Fibroblast of the conjunctiva (primary cell): ENCODE measurements at regions not wholly inside any gene's neighbourhood (a gene's known extent, or its start where the extent isn't known, plus 50 kb on each side); places are given as distances from the start of the nearest gene placed in this dataset.
A peak's percentile ranks its signal among the peaks of the same experiment; 100 is the strongest.
"Not testable (repeated sequence)": the region's sequence is repeated elsewhere in the genome, so short reads cannot be mapped to it uniquely, and the experiment has no call there.

Source experiments
- DNase-seq: peaks from one replicate; pipeline ENCODE4 v3.0.0-alpha.2; 2010; ENCODE audit warnings: low read depth

DNA sequence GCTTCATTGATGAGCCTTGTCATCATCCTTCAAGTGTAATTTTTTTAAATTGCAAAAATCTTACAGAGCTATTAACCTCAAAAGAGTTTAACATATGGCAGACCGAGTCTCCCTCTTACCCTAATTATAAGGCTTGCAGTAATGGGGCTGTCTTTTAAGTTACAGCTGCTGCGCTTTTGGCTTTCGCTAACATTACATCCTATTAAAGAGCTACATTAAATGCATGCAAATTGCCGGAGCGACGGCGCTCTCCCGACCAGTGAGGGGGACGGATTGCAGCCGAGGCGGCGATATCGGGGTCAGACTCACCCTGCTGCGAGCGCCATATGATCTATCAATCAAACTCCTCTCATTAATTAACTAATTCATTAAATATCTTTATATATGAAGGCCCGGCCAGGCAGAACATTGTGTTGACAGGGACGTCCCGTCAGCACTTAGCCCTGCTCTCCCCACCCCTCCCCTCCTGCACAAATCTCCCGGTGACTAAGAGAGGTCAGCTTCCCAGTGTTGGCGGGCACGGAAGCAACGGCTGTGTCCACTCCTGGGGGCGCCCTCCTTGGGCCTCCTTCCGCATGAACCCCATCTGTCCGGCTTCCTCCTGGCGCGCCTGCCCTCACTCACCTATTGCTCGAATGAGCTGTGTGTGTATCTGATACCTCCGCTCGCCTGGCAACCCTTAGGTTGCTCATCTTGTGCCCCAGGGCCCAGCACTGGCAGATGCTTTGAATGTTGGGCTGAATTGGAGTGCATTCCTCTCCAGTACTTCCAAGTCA, 156.0 kb upstream of the CADM1 start:
- no peak for DNase-seq

DNA sequence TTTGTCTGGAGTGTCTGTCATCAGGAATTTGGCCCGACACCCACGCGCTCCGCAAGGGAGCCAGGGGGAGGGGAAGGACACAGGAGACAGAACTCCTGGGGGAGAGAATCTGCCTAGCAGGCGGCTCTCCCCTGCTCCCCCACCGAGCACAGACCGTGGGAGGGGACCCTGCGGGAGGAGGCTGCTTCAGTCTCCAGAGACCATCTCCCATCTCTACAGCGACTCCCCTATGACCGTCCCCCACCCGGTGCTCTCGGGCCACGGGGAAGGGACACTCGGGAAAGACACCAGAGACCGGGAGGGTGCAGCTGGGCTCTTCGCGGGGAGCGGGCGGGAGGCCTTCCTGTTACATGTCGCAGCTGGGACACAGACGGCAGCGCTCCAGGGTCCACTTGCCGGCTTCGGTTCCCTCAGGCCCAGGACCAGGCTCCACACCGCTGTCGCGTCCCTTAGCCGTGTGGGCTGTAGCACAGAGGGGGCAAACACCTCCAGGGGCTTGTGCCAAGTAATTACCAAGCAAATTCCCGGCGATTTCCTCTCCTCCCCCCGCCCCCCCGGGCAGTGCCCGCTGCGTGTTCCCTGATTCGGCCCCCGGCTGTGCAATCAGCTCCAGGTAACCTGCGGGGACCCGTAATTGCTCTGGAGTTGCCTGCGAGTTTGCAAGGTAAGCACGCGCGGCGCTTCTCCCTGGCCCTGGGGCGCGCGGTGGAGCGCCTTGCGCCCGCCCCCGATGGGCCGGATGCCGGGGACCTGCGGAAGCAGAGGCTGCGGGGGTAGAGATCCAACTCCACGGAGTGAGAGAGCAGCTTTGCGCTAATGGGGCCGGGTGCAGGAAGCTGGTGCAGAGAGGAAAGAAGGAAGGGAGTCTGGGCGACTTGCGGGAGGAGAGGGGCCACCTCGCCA, 155.1 kb upstream of the CADM1 start:
- no peak for DNase-seq

DNA sequence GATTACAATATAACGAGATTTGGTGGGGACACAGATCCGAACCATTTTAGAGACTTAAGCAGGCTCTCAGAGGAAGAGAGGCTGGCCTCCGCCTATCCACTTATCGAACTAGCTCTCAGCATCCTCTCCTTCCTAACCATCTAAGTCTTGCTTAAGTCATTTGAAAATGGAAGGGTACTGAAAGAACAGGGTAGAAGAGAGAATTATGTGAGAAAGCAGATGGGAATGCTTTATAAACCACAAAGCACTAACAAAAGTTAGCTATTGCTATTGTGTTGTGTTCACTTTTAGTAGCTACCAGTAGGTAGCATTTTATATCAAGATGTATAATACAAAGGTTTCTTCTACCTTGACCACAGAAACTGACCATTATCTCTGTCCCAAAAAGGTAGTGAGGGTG, 153.4 kb upstream of the CADM1 start:
- no peak for DNase-seq

DNA sequence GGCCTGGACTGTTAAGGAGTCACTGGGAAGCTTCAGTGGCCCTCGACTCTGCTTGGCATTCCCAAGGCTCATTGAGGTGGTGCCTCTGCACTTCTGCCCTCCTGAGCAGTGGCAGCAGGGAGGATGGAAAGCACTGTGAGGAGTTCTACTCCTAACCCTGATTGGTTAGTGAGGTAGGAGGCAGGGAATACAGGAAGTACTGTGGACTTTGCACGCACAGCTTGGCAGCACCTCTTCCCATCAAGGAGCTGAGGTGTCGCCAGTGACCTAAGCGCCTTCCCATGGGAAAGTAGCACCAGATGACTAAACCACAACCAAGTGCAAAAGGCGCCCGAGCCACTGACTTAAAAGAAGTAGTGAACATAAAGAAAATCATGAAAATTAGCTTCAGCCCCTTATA, 152.5 kb upstream of the CADM1 start:
- DNase-seq: no peak

DNA sequence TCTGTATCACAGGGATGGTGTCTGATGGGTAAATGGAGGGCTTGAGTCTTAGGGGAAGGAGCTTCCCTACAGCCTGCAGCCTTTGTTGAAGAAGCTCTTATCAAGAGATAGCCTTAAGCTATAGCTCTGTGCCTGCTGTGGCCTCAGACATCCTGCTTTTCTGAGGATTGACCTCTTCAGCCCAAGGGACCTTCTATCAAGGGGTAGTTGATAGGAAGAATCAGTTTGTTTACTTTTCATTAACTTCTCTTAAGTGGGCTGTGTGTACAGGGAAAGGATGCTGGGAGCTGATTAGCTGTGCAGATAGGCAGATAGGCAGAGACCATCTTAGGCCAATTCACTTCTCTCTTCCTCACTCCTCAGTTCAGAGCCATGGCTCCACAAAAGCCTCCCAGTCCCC, 151.8 kb upstream of the CADM1 start:
- no peak for DNase-seq

DNA sequence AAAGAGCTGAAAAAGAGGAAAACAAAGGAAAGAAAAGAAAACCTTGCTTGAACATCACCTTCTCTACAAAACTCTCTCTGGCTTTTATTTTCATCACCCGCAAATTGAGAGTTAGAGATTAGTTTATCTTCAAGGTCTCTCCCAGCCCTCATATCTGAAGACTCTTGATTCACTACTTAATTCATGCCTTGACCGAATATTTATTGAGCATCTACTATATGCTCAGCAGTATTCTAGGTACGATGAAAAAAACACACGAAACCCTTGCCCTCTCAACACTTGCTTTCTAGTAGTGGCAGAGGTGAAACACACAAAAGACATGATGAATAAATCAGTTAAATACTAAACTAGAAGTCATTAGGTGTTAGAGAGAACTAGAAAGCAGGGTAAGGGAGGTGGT, 150.6 kb upstream of the CADM1 start:
- DNase-seq: no peak

DNA sequence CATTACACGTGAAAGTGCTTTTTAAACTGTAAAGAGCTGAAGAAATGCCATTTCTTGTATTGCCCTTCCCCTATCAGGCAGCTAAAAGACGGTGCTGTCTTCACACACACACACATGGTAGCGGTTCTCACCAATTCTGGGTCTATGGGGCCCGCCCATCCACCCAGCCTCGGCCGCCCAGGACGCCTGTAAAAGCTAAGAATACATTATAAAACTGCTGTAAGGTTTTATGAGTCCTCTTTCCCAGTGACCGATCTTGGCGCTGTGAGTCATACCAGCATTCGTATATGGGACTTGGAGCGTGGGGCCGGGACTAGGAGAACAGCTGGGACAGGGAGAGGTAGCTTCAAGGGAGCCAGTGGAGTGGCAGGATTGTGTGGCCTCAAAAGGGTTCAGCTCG, 149.7 kb upstream of the CADM1 start:
- DNase-seq: no peak

DNA sequence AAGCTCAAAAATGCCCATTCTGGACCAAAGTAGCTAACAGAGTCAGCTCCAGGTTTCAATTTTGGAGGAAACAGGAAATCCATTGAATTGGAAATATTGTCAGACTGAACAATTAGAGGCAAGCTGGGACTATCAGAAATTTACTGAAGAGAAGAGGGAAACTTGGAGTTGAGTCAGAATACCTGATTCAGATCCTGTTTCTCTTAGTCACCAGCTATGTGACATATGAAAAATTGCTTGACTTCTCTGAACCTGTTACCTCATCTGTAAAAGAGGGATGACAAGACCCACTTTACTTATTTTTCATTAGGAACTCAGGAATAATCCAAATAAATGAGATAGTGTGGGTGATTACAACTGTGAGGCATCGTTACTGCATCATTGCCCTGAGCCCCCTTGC, 148.9 kb upstream of the CADM1 start:
- DNase-seq: no peak

DNA sequence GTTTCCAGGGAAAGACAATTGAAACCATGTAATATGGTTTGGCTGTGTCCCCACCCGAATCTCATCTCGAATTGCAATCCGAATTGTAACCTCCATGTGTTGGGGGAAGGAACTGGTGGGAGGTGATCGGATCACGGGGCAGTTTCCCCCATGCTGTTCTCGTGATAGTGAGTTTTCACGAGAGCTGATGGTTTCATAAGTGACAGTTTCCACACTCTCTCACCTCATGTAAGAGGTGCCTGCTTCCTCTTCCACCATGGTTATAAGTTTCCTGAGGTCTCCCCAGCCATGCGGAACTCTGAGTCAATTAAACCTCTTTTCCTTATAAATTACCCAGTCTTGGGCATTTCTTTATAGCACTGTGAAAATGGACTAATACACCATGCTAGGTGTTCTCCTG, 148.3 kb upstream of the CADM1 start:
- no peak for DNase-seq

DNA sequence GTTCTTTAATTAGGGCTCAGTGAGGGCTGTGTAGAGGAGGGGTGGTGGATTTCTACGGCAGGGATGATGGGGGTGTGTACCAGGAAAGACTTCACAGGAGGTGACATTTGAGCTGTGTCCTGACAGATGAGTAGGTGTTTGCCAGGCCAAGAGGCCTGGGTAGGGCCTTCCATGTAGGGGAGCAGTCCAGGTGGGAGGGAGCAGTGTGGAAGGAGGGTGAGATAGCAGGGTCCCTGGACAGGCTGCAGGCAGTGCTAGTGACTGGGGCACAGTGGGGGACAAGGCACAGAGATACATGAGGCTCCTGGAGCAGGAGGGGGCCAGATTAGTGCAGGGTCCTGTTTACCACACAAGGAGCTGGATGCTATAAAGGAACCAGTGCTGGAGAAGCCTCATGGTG, 147.9 kb upstream of the CADM1 start:
- no peak for DNase-seq

DNA sequence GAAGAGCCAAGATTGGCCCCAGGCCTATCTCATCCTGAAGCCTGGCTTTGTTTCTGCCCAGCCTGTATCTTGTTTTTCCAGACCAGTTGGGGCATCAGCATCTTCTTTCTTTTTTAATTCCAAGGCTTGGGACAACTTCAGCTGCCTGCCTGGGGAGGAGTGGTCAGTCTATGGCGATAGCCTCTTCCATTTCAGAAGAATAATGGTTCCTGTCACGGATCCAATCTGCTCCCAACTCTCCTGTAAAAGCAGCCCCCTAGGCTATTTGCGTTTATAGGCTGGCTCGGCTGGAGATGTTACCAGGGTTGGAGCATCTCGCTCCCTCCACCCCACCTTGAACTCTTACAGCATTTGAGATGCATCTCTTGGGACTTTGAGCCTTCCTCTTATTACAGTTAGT, 145.2 kb upstream of the CADM1 start:
- DNase-seq: no peak

DNA sequence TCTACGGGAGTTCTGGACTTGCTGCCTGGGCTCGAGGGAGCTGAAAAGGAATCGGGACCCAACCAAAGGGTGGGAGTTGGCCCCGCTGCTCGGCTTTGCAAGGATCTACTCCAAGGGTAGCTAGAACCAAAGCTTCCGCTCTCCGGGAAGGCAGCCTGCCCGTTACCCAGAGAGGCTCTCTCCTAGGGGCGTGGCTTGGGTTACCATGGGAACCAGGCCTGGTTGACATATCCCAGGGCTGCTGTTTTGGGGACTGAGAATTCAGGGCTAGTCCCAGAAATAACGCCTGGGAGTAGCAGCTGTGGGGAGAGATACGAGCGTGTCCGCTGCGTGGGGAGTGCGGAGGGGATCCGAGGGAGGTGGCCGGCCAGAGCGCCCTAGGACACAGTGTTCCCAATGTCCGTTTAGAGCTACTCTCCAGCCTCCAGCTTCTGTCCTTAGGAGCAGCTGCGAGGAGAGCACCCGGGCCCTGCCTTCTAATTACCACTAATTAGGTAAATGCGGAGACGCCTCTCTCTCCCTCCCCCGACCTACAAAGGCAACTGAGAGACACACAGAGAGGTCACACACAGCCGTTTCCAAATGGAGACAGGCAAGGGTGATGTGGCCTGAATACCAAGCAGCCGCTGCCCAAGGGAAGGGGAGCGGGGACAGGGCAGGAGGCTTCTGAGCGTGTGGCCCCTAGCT, 141.6 kb upstream of the CADM1 start:
- no peak for DNase-seq

DNA sequence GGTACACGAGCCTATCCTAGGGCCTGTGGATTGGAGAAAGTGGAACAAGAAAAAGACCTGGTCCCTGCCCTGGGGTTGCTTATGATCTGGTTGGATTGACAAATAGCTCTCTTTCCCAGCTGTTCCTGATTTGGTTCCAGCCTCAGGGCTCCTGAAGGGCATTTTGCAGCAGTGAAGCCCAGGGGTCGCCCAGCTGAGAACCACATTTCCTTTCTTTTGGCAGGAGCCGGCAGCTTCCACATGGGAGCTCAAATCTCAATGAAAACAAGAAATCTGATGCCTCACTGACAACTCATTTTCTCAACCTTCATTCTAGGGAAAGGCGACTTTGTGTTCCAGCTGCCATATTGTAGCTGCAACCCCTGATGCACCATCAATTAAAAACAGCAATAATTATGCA, 140.6 kb upstream of the CADM1 start:
- DNase-seq: peak; percentile 6

DNA sequence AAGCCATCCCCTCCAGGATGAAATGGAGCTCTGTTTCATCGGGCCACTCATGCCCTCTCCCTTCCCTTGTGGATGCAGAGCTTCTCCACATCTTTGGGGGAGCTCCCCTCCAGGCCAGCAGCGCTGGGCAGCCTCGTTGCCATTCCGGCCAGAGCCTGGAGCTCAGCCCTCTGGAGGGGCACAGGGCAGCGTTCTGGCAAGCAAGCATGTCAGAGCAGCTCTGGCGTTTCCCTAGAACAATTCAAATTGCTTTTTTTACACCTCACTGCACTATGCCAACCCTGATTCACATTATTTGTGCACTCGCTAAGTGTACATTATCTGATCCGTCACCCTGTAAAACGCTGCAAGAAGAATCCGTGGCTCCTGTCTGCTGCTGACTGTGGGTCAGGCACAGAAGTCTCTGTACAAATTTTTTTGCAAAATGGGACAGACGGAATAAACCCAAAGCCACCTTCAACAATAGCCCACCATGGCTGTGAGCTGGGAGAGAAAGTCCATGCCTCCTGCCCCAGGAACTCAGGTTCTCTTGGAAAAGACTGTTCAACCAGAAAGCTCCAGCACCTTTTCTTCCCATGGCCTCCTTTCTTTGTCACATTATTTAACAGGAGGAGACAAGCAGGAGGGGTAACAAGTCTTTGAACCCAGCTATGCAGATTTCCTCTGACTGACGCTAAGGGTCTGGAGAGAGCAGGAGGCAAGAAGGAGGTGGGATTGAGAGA, 139.5 kb upstream of the CADM1 start:
- DNase-seq: no peak

DNA sequence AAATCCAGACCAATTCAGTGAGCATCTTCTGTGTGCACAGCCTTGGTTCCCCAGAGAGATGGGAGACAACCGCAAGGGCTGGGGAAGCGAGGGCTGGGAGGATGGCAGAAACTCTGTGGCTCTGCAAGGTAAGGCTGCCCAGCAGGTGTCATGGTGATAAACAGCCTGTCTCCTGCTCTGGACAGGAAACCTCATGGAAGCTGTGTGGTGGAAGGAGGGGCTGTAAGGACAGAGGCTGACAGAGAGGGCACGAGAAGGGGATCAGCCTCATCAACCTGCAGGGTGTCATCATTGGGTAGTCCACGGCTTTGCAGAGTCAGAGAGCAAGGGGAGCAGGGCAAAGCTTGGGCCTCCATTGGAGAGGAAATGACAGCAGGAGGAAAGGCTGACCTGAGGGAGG, 138.4 kb upstream of the CADM1 start:
- no peak for DNase-seq

DNA sequence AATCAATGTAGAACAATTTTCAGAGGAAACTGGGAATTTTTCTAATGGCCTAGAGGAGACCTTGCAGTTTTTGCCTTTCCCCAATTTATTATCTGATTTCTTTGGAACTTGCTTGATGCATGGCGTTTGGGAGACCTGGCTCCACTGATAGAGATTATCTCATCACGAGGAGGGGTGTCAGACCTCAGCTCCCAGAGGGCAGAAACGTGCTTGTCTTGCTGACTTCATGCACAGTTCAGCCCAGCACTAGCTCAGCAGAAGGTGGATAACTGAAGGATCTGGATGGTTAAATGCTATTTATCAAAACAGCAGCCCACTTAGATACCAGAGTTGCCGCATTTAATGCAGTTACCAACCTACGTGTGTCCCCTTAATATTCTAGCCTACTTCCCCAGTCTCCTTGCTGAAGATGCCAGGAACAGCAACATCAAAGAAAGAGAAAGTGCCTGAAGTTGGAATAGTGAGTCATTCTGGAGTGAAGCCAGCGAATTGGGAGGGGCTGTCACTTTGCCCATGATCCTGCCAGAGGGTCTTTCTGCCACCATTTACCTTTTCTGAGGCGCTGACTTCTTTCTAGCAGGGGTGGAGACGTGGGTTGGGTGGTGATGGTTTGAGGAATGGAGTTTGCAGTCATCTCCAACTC, 133.5 kb upstream of the CADM1 start:
- DNase-seq: no peak

DNA sequence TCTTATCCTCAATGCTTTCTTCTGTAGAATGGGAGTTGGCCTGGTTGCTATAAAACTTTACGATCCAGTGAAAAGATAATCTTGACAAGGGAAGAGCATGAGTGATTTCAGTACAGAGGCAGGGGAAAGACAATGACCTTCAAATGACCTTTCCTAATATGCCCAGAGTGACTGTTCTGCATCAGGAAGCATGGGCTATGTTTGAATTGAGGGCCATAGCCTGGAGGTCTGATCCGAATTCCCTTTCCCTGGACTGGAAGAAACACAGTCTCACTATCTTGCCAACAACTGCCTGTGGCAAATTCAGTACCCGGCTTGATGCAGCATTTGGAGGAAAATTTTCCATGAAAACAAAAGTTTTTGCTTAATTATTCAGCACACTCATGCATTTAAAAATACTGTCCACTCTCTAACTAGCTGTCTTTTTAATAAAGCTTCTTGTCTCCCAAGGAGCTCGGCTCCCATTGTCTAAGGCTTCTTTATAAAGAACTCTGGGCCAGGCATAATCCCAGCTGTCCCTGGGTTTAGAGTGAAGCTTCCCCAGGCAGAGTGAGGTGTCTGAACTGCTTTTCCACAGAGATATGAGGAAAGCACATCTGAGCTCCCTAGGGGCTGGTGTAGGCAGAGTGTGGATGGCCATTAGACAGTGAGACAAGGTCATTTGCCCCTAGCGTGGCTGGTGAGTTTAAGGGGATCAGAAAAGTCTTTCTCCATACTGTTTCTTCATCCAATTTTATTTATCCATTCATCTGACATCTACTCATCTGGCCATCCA, 132.7 kb upstream of the CADM1 start:
- DNase-seq: no peak

DNA sequence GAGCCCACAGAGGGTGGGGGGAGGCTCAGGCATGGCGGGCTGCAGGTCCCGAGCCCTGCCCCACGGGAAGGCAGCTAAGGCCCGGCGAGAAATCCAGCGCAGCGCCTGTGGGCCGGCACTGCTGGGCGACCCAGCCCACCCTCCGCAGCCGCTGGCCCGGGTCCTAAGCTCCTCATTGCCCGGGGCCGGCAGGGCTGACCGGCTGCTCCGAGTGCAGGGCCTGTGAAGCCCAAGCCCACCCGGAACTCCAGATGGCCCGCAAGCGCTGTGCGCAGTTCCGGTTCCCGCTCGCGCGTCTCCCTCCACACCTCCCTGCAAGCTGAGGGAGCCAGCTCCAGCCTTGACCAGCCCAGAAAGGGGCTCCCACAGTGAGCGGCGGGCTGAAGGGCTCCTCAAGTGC, 129.8 kb upstream of the CADM1 start:
- not testable (repeated sequence) for DNase-seq

DNA sequence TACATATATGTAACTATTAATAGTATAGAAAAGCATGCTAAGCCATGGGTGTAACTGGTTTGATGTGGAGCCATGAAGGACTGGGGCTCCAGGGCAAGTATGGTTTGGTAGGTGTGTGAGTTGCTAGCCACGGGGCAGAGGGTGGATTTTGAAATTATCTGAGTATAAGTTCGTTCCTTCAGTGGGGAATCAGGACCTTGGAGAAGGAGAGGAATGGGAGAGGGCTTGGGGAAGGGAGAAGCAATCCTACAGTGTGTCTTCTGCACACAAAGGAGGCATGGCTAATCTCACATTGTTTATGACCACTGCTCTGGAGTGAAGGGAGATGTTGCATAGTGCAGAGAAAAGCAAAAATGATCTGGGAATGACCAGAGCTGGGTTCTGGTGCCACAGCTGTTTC, 127.8 kb upstream of the CADM1 start:
- DNase-seq: no peak

DNA sequence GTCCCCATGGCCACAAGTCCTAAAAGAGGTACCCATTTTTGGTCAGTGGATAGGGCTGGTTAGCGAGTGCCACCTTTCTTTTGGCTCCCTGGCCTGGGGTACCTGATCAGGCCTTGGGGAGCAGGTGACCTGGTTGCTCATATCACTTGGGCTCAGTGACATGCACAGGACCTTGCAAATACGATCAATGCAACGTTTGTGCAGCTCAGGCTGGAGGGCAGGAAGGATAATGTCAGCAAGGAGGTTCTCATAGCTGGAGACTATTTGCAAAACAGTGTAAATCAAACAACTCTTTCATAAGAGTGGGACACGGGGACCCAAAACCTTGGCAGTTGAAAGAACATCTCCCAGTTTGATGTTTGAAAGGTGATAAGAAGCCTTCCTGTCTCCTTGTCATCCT, 127.4 kb upstream of the CADM1 start:
- DNase-seq: no peak

DNA sequence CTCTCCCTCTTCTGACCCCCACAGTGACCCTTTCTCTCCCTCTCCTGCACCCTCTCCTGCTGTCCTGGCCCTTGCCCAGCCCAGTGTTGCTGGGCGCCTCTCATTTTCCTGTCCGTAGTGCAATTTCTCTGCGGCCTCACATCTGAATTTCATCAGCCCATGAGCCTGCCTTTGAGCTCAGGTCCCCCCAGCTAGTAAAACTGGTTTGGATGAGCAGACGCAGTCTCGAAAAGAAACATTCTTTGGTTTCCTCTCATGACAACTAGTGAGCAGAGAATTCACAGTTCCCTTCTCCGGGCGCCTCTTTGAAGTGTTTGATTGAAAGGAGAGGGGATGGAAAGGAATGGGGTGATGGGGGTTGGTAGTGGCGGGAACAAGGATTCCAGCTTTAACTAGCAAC, 126.0 kb upstream of the CADM1 start:
- no peak for DNase-seq
